ENCODE measurements at regions not wholly inside any gene's neighbourhood (a gene's known extent, or its start where the extent isn't known, plus 50 kb on each side); places are given as distances from the start of the nearest gene placed in this dataset.

GRCh38 chr4:24476282-24476681 lies 108.1 kb downstream of the DHX15 start:
- H3K4me3 Mint-ChIP-seq: no peak overlapping the region
- H3K27me3 Mint-ChIP-seq: peaks cover 86% of the 10 kb centered on the region
- DNase-seq (no peak), ATAC-seq (no peak)
- no peaks in the 10 kb centered on the region for H3K9me3 Mint-ChIP-seq
- no peak overlapping the region for H3K27ac Mint-ChIP-seq
- peaks cover 22% of the 10 kb centered on the region for H3K4me1 Mint-ChIP-seq

DNA sequence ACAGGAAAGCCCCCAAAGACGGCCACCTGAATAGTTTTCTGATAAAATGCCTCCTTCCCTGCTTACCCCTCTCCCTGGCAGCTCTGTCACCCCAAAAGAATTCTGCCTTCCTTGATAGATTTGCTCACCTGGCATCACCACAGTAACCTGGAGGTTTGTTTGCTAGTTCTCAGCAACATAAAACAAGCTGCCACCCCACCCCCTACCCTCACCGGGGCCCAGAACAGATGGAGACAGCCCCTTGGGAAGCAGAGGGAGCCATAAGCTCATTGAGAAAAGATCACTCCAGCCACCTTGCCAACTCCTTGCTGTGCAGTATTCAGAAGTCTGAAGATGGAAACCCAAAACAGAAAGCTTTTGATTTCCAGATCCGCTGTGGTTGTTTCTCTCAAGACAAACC lies 108.6 kb downstream of the DHX15 start:
- Mint-ChIP-seq H3K27me3 (peaks cover 86% of the 10 kb centered on the region), H3K27ac (no peak overlapping the region), H3K9me3 (no peaks in the 10 kb centered on the region), H3K4me3 (no peak overlapping the region), H3K4me1 (peaks cover 26% of the 10 kb centered on the region)
- ATAC-seq (no peak), DNase-seq (no peak)

DNA sequence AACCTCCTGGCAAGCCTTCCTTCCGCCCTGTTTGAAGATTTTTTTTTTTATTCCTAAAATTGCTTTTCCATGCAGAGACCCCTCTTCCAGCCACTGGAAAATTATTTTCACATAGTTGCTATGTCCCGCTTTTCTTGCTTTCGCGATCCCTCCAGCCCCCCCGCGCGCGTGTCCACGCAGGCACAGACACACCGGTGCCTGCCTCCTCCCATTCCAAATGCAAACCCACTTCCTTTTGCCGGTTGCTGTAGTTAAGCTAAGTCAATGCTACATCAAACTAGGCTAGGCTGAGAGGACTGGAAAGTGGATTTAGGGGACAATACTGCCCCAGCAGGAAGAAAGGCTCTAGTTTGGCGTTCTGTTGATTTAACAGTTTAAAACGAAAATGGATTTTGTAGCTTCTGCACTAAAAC lies 111.0 kb downstream of the DHX15 start:
- DNase-seq (peak in 1 of 2 donors; percentile 12), ATAC-seq (no peak)
- H3K27me3 Mint-ChIP-seq: peaks cover 100% of the 10 kb centered on the region
- no peaks in the 10 kb centered on the region for H3K9me3 Mint-ChIP-seq
- peak overlapping the region; percentile 86 to 92 for H3K4me3 Mint-ChIP-seq
- peaks cover 48% of the 10 kb centered on the region for H3K4me1 Mint-ChIP-seq
- H3K27ac Mint-ChIP-seq: peak overlapping the region in 1 of 2 donors; percentile 85

- no peaks in the 10 kb centered on the region for H3K9me3 Mint-ChIP-seq
- H3K4me1 Mint-ChIP-seq: peaks cover 49% of the 10 kb centered on the region
- ATAC-seq (peak; percentile 67), DNase-seq (peak; percentile 60 to 63)
- peaks cover 100% of the 10 kb centered on the region for H3K27me3 Mint-ChIP-seq
- H3K4me3 Mint-ChIP-seq: peak overlapping the region; percentile 86 to 95
- H3K27ac Mint-ChIP-seq: no peak overlapping the region
These were observed 111.6 kb downstream of the DHX15 start for GRCh38 chr4:24472514-24473308.

- Mint-ChIP-seq H3K27me3 (peaks cover 100% of the 10 kb centered on the region), H3K9me3 (no peaks in the 10 kb centered on the region)
These were observed 112.2 kb downstream of the DHX15 start for GRCh38 chr4:24472161-24472510.

DNA sequence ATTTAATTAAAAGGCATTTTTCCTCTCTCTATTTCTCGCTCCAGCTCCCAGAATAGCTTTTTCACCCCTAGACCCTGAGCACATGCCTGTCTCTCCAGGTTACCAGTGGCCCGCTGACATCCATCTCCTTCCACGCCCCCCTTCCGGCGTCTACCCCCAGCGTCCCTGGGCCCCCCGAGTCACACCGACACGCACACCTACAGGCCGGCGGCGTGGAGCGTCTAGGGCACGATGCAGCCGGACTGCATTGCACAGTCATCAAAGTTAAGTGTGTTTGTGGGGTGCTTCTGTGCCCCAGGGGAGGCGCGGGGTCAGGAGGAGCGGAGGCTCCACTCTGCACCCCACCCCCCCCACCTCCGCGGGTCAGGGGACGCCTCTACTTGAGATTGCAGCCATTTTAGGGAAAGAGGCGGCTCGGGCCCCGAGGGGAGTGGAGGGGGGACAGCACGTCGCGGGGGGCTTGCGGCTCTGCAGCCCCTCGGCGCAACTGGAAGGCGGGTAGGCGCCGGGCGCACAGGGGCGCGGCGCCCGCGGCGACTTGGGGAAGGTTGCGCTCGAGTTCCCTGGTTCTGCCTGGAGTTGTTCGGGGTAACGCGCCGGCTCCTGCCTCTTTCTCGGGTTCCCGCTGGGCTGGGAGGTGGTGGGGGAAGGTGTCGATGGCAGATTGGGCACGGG lies 112.7 kb downstream of the DHX15 start:
- ATAC-seq (peak; percentile 31), DNase-seq (peak; percentile 26 to 46)
- H3K4me1 Mint-ChIP-seq: peaks cover 49% of the 10 kb centered on the region
- H3K9me3 Mint-ChIP-seq: no peaks in the 10 kb centered on the region
- H3K4me3 Mint-ChIP-seq: peak overlapping the region; percentile 86 to 95
- no peak overlapping the region for H3K27ac Mint-ChIP-seq
- H3K27me3 Mint-ChIP-seq: peaks cover 100% of the 10 kb centered on the region

More at GRCh38 chr4:24472161-24472510, 112.2 kb downstream of the DHX15 start:
- ATAC-seq: no peak
- H3K4me3 Mint-ChIP-seq: peak overlapping the region; percentile 86 to 95
- no peak overlapping the region for H3K27ac Mint-ChIP-seq
- peak in 1 of 2 donors; percentile 10 for DNase-seq
- H3K4me1 Mint-ChIP-seq: peaks cover 49% of the 10 kb centered on the region

GRCh38 chr4:24470666-24471485 lies 113.5 kb downstream of the DHX15 start:
- peaks cover 49% of the 10 kb centered on the region for H3K4me1 Mint-ChIP-seq
- H3K4me3 Mint-ChIP-seq: peak overlapping the region; percentile 89 to 95
- peaks cover 100% of the 10 kb centered on the region for H3K27me3 Mint-ChIP-seq
- DNase-seq (peak; percentile 37 to 39), ATAC-seq (peak; percentile 44)
- H3K27ac Mint-ChIP-seq: peak overlapping the region in 1 of 2 donors; percentile 79
- no peaks in the 10 kb centered on the region for H3K9me3 Mint-ChIP-seq

GRCh38 chr4:24468071-24468470 lies 116.3 kb downstream of the DHX15 start:
- ATAC-seq (no peak), DNase-seq (no peak)
- Mint-ChIP-seq H3K4me3 (no peak overlapping the region), H3K4me1 (peaks cover 43% of the 10 kb centered on the region), H3K27ac (no peak overlapping the region), H3K9me3 (no peaks in the 10 kb centered on the region), H3K27me3 (peaks cover 100% of the 10 kb centered on the region)

- peaks cover 88% of the 10 kb centered on the region for H3K27me3 Mint-ChIP-seq
- DNase-seq: no peak
These were observed 119.8 kb downstream of the DHX15 start for GRCh38 chr4:24464566-24464965.

GRCh38 chr4:24456431-24456830 lies 127.9 kb downstream of the DHX15 start:
- DNase-seq (no peak), ATAC-seq (no peak)
- no peaks in the 10 kb centered on the region for H3K4me1 Mint-ChIP-seq
- no peaks in the 10 kb centered on the region for H3K9me3 Mint-ChIP-seq
- peaks cover 28% of the 10 kb centered on the region for H3K27me3 Mint-ChIP-seq
- H3K4me3 Mint-ChIP-seq: no peak overlapping the region
- H3K27ac Mint-ChIP-seq: no peak overlapping the region

More at GRCh38 chr4:24464566-24464965, 119.8 kb downstream of the DHX15 start:
- H3K9me3 Mint-ChIP-seq: no peaks in the 10 kb centered on the region
- no peak overlapping the region for H3K27ac Mint-ChIP-seq
- no peak overlapping the region for H3K4me3 Mint-ChIP-seq
- peaks cover 14% of the 10 kb centered on the region for H3K4me1 Mint-ChIP-seq
- no peak for ATAC-seq

DNA sequence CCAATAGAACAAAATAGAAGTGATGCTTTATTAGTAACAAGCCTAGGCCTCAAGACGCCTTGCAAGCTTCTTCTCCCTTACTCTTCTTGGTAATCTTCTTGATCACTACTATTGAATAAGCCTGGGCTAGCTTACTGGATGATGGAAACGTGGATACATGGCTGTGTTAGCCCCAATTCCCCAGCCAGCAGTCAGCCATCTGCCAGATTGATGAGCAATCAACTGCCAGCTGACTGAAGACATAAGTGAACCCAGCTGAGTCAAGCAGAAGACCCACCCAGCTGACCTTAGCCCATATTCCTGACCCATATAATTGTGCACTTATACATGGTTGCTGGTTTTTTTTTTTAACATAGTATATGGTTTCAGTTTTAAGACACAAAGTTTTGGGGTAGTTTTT lies 130.4 kb downstream of the DHX15 start:
- no peak overlapping the region for H3K4me3 Mint-ChIP-seq
- ATAC-seq (no peak), DNase-seq (no peak)
- peaks cover 27% of the 10 kb centered on the region for H3K27me3 Mint-ChIP-seq
- no peaks in the 10 kb centered on the region for H3K4me1 Mint-ChIP-seq
- no peaks in the 10 kb centered on the region for H3K9me3 Mint-ChIP-seq
- H3K27ac Mint-ChIP-seq: no peak overlapping the region

DNA sequence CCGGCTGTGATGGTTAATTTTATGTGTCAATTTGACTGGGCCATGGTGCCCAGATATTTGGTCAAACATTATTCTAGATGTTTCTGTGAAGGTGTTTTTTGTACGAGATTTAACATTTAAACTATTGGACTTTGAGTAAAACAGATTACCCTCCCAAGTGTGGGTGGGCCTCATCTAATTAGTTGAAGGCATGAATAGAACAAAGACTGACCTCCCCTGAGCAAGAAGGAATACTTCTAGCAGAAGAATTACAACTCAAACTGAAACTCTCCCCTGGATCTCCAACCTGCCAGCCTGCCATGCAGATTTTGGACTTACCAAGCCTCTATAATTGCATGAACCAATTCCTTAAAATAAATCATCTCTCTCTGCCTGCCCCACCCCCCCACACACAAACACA lies 132.5 kb downstream of the DHX15 start:
- DNase-seq (no peak), ATAC-seq (no peak)
- peaks cover 43% of the 10 kb centered on the region for H3K27me3 Mint-ChIP-seq
- H3K4me3 Mint-ChIP-seq: no peak overlapping the region
- no peak overlapping the region for H3K27ac Mint-ChIP-seq
- no peaks in the 10 kb centered on the region for H3K9me3 Mint-ChIP-seq
- H3K4me1 Mint-ChIP-seq: no peaks in the 10 kb centered on the region

DNA sequence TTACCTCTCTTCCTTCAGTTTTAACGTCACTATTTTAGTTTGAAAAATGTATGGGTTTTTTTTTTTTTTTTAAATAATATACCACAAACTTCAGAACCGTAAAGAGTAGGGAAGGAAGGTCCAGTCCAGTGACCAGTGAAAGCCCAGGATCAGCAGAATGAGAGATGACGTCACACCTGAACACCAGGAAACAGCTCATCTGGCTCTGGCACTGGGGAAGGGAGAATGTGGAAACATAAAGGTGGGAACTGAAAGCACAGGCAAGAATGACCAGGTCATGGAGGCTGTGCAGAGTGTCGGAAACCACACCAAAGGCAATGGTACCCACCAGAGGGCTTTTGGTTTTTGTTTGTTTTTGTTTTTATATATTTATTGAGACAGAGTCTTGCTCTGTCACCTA lies 141.2 kb downstream of the DHX15 start:
- Mint-ChIP-seq H3K27me3 (peaks cover 27% of the 10 kb centered on the region), H3K4me3 (no peak overlapping the region), H3K9me3 (no peaks in the 10 kb centered on the region), H3K4me1 (no peaks in the 10 kb centered on the region), H3K27ac (no peak overlapping the region)
- no peak for DNase-seq
- ATAC-seq: no peak

DNA sequence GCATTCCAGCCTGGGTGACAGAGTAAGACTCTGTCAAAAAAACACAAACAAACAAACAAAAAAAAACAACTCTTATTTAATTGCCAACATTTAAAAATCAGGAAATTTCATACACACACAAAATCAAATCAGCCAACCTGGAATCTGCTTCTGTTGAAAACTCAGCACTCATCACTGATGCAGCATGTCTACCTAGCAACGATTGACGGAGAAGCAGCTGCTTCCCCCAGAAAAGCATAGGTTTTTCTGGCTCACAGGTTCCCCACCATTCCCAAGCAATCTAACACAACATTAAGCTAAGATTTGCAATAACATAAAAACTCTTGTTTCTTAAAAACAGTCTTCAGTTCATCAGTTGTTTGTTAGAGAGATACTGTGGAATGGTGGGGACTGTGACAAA lies 143.6 kb downstream of the DHX15 start:
- ATAC-seq (no peak), DNase-seq (no peak)
- Mint-ChIP-seq H3K4me3 (no peak overlapping the region), H3K27me3 (peaks cover 21% of the 10 kb centered on the region), H3K27ac (no peak overlapping the region), H3K4me1 (no peaks in the 10 kb centered on the region), H3K9me3 (no peaks in the 10 kb centered on the region)

- no peaks in the 10 kb centered on the region for H3K4me1 Mint-ChIP-seq
- H3K9me3 Mint-ChIP-seq: no peaks in the 10 kb centered on the region
- ATAC-seq (no peak), DNase-seq (no peak)
- no peak overlapping the region for H3K27ac Mint-ChIP-seq
- no peak overlapping the region for H3K4me3 Mint-ChIP-seq
- H3K27me3 Mint-ChIP-seq: peaks cover 16% of the 10 kb centered on the region
These were observed 150.1 kb downstream of the DHX15 start for GRCh38 chr4:24434241-24434640.

All from stimulated activated naive CD8-positive, alpha-beta T cell treated with anti-CD3 and anti-CD28 coated beads, Interleukin-15, amount 100 ng/mL, for 72 hours (primary cell).